SK-N-MC (cell line): ENCODE measurements at regions not wholly inside any gene's neighbourhood (a gene's known extent, or its start where the extent isn't known, plus 50 kb on each side); places are given as distances from the start of the nearest gene placed in this dataset.

Source experiments
- EZH2 ChIP-seq: fragments of 200-600 bp; sonication (generic); IDR thresholded peaks from one replicate; pipeline ENCODE4 v1.6.1; 2017; ENCODE audit warnings: antibody characterized with exemption
- FOXP2 ChIP-seq: optimal IDR thresholded peaks from 2 replicates; pipeline ENCODE3; 2011; ENCODE audit warnings: mild to moderate bottlenecking, moderate library complexity; ENCODE audit not compliant: insufficient read depth; ENCODE audit errors: extremely low read length, control extremely low read depth
- POLR2AphosphoS5 ChIP-seq: IDR thresholded peaks from 2 replicates; pipeline ENCODE4 v1.6.1; 2012; ENCODE audit warnings: mild to moderate bottlenecking, low read depth, low read length, borderline replicate concordance

GRCh38 chr16:7998789-7999453, 591.4 kb downstream of the TMEM114 start:
- TF ChIP-seq EZH2 (no peak), POLR2AphosphoS5 (no peak), FOXP2 (no peak)
